GM21717 (cell line): ENCODE measurements at regions not wholly inside any gene's neighbourhood (a gene's known extent, or its start where the extent isn't known, plus 50 kb on each side); places are given as distances from the start of the nearest gene placed in this dataset.
A peak's percentile ranks its signal among the peaks of the same experiment; 100 is the strongest.
"Not testable (repeated sequence)": the region's sequence is repeated elsewhere in the genome, so short reads cannot be mapped to it uniquely, and the experiment has no call there.

Source experiments
- ATAC-seq: cut with Tn5 transposase; IDR thresholded peaks from one replicate; pipeline ENCODE4 v1.9.1; 2021; ENCODE audit warnings: mild to moderate bottlenecking, moderate library complexity; ENCODE audit not compliant: unreplicated experiment

- peak; percentile 100 for ATAC-seq
Observed at GRCh38 chr14:99995700-99996356, 69.4 kb upstream of the EVL start.

- ATAC-seq = no peak
Observed at GRCh38 chr14:99996951-99997571, 68.2 kb upstream of the EVL start.

- not testable (repeated sequence) for ATAC-seq
Observed at GRCh38 chr14:100000398-100000797, 64.8 kb upstream of the EVL start.

- no peak for ATAC-seq
Observed at GRCh38 chr14:100004392-100004791, 60.8 kb upstream of the EVL start.

GRCh38 chr14:100007254-100007653, 58.0 kb upstream of the EVL start:
- ATAC-seq = no peak

- ATAC-seq = not testable (repeated sequence)
Observed at GRCh38 chr14:100009802-100010201, 55.4 kb upstream of the EVL start.

- ATAC-seq = no peak
Observed at GRCh38 chr14:100010679-100011078, 54.5 kb upstream of the EVL start.

GRCh38 chr14:100011628-100012325, 53.4 kb upstream of the EVL start:
- no peak for ATAC-seq

GRCh38 chr14:100012478-100013327, 52.5 kb upstream of the EVL start:
- ATAC-seq = no peak

GRCh38 chr14:100015251-100015655, 50.0 kb upstream of the EVL start:
- ATAC-seq = peak; percentile 68
